Caco-2 (cell line): ENCODE measurements at regions not wholly inside any gene's neighbourhood (a gene's known extent, or its start where the extent isn't known, plus 50 kb on each side); places are given as distances from the start of the nearest gene placed in this dataset.

ENCODE experiments used
- BruUV-seq: library from RNA; stranded (reverse); fragments of 400-500 nt; replicated peaks from 2 replicates; lab custom pipeline; 2021; lab: Mats Ljungman, UMichigan
- CTCF ChIA-PET: fragments of 300-600 bp; sonication (Branson Sonifier 250); formaldehyde crosslinking; loops from one replicate; lab custom pipeline; 2022; ENCODE audit warnings: antibody characterized with exemption; lab: Charles Lee
- POLR2A ChIA-PET: fragments of 300-600 bp; sonication (Branson Sonifier 250); formaldehyde crosslinking; loops from one replicate; lab custom pipeline; 2022; ENCODE audit warnings: antibody characterized with exemption; lab: Charles Lee
- DNase-seq, 2 experiments: peaks; one replicate each; pipeline versions ENCODE4 v3.0.0 to v3.0.0-alpha.2; 2020 to 2022
- H3K27me3 ChIP-seq: replicated peaks from 2 replicates; pipeline ENCODE4 v1.6.0; 2011; ENCODE audit warnings: low read length; ENCODE audit not compliant: control insufficient read depth, insufficient read depth
- H3K36me3 ChIP-seq: 2 replicates; pipeline ENCODE4 v1.5.1; 2011; ENCODE audit warnings: low read length; ENCODE audit not compliant: control insufficient read depth, insufficient read depth
- H3K4me1 ChIP-seq: fragments of 250-450 bp; sonication (Bioruptor Pico); 2 replicates; pipeline ENCODE4 v1.5.1; 2020; ENCODE audit warnings: mild to moderate bottlenecking
- H3K4me3 ChIP-seq: 2 replicates; pipeline ENCODE4 v1.5.1; 2011; ENCODE audit warnings: low read depth, mild to moderate bottlenecking, control low read depth, low read length
- H3K9me3 ChIP-seq: fragments of 250-450 bp; sonication (Bioruptor Pico); 2 replicates; pipeline ENCODE4 v1.5.1; 2020; ENCODE audit warnings: mild to moderate bottlenecking, moderate library complexity
- H3K27ac Mint-ChIP-seq: one replicate; pipeline ENCODE4 v1.8.0; 2022; ENCODE audit warnings: mixed read lengths; ENCODE audit not compliant: unreplicated experiment
- H3K27me3 Mint-ChIP-seq: one replicate; pipeline ENCODE4 v1.8.0; 2022; ENCODE audit warnings: mixed read lengths; ENCODE audit not compliant: insufficient read depth, unreplicated experiment
- H3K36me3 Mint-ChIP-seq: one replicate; pipeline ENCODE4 v1.8.0; 2022; ENCODE audit warnings: mild to moderate bottlenecking, mixed read lengths; ENCODE audit not compliant: insufficient read depth, unreplicated experiment
- H3K4me1 Mint-ChIP-seq: one replicate; pipeline ENCODE4 v1.8.0; 2022; ENCODE audit warnings: low read depth, mixed read lengths; ENCODE audit not compliant: unreplicated experiment
- H3K4me3 Mint-ChIP-seq: one replicate; pipeline ENCODE4 v1.8.0; 2022; ENCODE audit warnings: mild to moderate bottlenecking, moderate library complexity, mixed read lengths; ENCODE audit not compliant: unreplicated experiment
- H3K9me3 Mint-ChIP-seq: one replicate; pipeline ENCODE4 v1.8.0; 2022; ENCODE audit warnings: mixed read lengths; ENCODE audit not compliant: unreplicated experiment
- CTCF ChIP-seq, 2 experiments: fragments of 200-600 bp in 1 of 2; IDR thresholded peaks; 1 replicate in 1 of 2; 2 replicates in 1 of 2; pipeline versions ENCODE4 v1.5.1 to v1.8.0; 2011 to 2022; ENCODE audit warnings: antibody characterized with exemption in 1 of 2, control low read depth in 1 of 2, inconsistent platforms in 1 of 2, low read depth in 1 of 2, low read length in 1 of 2, mild to moderate bottlenecking in 1 of 2, moderate library complexity in 1 of 2; ENCODE audit not compliant: insufficient read depth in 1 of 2, severe bottlenecking in 1 of 2, unreplicated experiment in 1 of 2
- intact Hi-C: fragments of 100-400 bp; cut with micrococcal nuclease; formaldehyde crosslinking; loops from one replicate; pipeline ENCODE4 v1.10.0; 2022; ENCODE audit not compliant: unreplicated experiment

- Histone ChIP-seq H3K27me3 (no peaks in the 10 kb centered on the region), H3K4me1 (no peaks in the 10 kb centered on the region), H3K9me3 (no peaks in the 10 kb centered on the region), H3K4me3 (no peak overlapping the region), H3K36me3 (no peaks in the 10 kb centered on the region)
- CTCF ChIA-PET = no interaction called here
- H3K9me3 Mint-ChIP-seq = no peaks in the 10 kb centered on the region
- intact Hi-C loops = no loop called here
- no peak overlapping the region for H3K27ac Mint-ChIP-seq
- DNase-seq = no peak
- no peaks in the 10 kb centered on the region for H3K36me3 Mint-ChIP-seq
- no peak overlapping the region for H3K4me3 Mint-ChIP-seq
- POLR2A ChIA-PET = no interaction called here
- H3K27me3 Mint-ChIP-seq = peaks cover 20% of the 10 kb centered on the region
- no peaks in the 10 kb centered on the region for H3K4me1 Mint-ChIP-seq
- no TSS peak for BruUV-seq
- no peak for TF ChIP-seq CTCF (IDR thresholded peaks at IDR 0.05; ENCODE audit: insufficient read depth in 1 of 2, low read depth in 1 of 2, low read length in 1 of 2, severe bottlenecking in 1 of 2, unreplicated experiment in 1 of 2)
Observed at GRCh38 chr2:104698276-104698675, 155.6 kb upstream of the POU3F3 start.

- ChIA-PET CTCF (no interaction called here), POLR2A (no interaction called here)
- H3K9me3 Mint-ChIP-seq = no peaks in the 10 kb centered on the region
- no peak overlapping the region for H3K27ac Mint-ChIP-seq
- no peak overlapping the region for H3K4me3 ChIP-seq
- H3K36me3 ChIP-seq = no peaks in the 10 kb centered on the region
- H3K36me3 Mint-ChIP-seq = no peaks in the 10 kb centered on the region
- no peaks in the 10 kb centered on the region; the same call in 1 of the 2 replicates for H3K27me3 ChIP-seq
- DNase-seq = no peak
- no TSS peak for BruUV-seq
- no peaks in the 10 kb centered on the region for H3K9me3 ChIP-seq
- H3K4me1 Mint-ChIP-seq = no peaks in the 10 kb centered on the region
- intact Hi-C loops = no loop called here
- peaks cover 22% of the 10 kb centered on the region for H3K27me3 Mint-ChIP-seq
- H3K4me3 Mint-ChIP-seq = no peak overlapping the region
- TF ChIP-seq CTCF (IDR thresholded peaks at IDR 0.05; ENCODE audit: insufficient read depth in 1 of 2, low read depth in 1 of 2, low read length in 1 of 2, severe bottlenecking in 1 of 2, unreplicated experiment in 1 of 2) = no peak
- no peaks in the 10 kb centered on the region for H3K4me1 ChIP-seq
Observed at GRCh38 chr2:104701411-104701911, 152.5 kb upstream of the POU3F3 start.

- CTCF ChIA-PET = interaction anchor here (0.6 kb wide), 1 partner anchor 412 kb away, joined by 3 read pairs; no protein-coding TSS in a partner anchor
- Mint-ChIP-seq H3K27me3 (peaks cover 22% of the 10 kb centered on the region), H3K27ac (no peak overlapping the region), H3K4me3 (no peak overlapping the region), H3K4me1 (no peaks in the 10 kb centered on the region), H3K9me3 (no peaks in the 10 kb centered on the region), H3K36me3 (no peaks in the 10 kb centered on the region)
- Histone ChIP-seq H3K4me1 (no peaks in the 10 kb centered on the region), H3K4me3 (no peak overlapping the region), H3K27me3 (no peaks in the 10 kb centered on the region; the same call in 1 of the 2 replicates), H3K9me3 (no peaks in the 10 kb centered on the region), H3K36me3 (no peaks in the 10 kb centered on the region)
- intact Hi-C loops = no loop called here
- no TSS peak for BruUV-seq
- TF ChIP-seq CTCF (IDR thresholded peaks at IDR 0.05; ENCODE audit: insufficient read depth in 1 of 2, low read depth in 1 of 2, low read length in 1 of 2, severe bottlenecking in 1 of 2, unreplicated experiment in 1 of 2) = no peak
- POLR2A ChIA-PET = no interaction called here
- DNase-seq = no peak
Observed at GRCh38 chr2:104702031-104702850, 151.7 kb upstream of the POU3F3 start.
